ENCODE measurements at regions not wholly inside any gene's neighbourhood (a gene's known extent, or its start where the extent isn't known, plus 50 kb on each side); places are given as distances from the start of the nearest gene placed in this dataset.

GRCh38 chr22:47337161-47337621 lies 574.7 kb downstream of the TBC1D22A start:
- DNase-seq (ENCODE audit: low read depth) = no peak

DNA sequence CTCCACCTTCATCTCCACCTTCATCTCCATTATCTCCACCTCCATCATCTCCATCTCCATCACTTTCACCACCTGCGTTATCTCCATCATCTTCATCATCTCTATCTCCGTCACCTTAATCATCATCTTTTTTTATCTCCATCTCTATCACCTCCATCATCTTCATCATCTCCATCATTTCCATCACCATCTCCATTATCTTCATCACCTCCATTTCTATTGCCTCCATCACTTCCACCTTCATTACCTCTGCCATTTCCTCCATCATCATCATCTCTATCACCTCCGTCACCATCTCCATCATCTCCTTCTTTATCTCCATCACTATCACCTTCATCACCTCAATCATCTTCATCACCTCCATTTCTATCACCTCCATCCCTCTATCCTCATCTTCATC lies 573.5 kb downstream of the TBC1D22A start:
- no peak for DNase-seq (ENCODE audit: low read depth)

DNA sequence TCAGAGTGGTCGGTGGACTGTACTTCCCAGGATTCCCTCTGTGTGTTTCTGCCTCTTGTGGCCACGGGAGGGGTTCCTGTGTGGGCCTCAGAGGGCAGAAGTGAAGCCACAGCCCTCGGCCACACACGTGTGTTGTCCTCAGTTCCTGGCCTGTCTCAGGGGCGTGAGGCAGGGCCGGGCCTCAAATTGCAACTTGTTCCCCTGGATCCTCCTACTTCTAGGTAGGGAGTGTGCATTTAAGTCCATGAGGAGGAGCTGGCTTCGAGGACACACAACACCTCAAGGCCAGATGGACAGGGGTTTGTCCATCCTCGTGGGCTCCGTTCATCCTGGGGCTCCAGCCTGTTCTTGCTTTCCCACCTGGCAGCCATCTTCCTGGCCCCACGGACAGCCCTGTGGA lies 573.0 kb downstream of the TBC1D22A start:
- no peak for DNase-seq (ENCODE audit: low read depth)

DNA sequence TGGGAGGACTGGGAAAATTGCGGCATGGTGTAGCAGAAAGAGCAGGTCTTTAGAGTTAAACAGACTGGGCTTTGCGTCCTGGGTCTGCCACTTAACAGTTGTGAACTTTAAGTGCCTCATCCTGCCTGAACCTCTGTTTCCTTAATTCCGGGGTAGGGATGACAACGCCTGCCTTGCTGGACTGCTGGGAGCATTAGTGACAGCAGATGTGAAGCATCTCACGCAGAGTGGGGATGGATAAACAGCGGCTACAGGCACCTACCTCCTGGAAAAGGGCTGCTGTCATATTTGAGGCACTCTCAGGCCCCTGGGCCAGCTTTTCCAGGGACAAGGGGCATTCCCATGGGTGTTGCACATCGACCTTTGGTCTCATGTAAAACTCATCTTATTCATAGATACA lies 572.2 kb downstream of the TBC1D22A start:
- no peak for DNase-seq (ENCODE audit: low read depth)

DNA sequence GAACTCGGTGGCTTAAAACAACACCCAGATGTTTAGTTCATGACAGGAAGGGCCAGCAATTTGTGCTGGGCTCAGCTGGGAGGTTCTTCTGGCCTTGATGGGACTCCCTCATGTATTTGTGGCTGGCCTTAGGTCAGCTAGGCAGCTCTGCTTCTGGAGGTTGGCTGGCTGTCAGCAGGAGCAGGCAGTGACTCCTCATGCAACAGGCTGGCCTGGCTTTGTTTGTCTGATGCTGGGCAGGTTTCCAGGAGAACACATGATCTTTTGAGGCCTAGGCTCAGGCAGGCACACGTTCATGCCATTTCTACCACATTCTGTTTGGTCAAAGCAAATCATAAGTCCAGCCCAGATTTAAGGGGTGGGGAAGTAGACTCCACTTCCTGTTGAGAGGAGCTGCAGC lies 571.2 kb downstream of the TBC1D22A start:
- DNase-seq (ENCODE audit: low read depth) = no peak

DNA sequence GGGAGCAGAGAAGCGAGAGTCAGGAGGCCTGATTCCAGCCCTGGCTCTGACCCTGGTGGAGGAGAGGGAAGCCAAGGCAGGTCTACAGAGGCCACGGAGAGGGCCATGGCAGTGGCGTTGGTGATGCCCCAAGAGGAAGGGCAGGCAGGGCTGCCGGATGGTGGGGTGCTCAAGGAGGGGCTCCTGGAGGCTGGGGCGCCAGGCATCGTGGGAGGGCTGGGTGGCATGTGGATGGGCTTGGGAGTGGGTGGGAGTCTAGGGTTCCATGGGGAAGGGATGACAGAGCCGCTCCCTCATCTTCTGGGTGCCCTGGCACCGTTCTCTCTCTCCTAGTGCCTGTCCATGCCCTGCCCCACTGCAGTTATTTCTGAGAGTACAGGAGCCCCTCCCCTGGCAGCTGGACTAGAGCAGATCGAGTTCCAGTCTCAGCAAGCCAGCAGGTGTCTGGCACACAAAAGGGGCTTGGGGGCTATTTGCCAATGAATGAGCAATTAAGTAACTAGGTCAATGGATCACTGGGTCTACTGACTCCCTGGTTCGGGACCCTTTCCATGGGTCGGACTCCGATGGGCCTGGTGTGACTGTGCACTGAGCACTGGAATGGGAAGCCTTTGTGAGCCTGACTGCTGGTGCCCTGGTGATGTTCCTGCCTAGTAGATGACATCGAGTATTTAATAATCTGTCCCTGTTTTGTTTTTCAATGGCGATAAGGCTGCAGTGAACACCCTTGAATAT lies 570.0 kb downstream of the TBC1D22A start:
- DNase-seq (ENCODE audit: low read depth) = no peak

DNA sequence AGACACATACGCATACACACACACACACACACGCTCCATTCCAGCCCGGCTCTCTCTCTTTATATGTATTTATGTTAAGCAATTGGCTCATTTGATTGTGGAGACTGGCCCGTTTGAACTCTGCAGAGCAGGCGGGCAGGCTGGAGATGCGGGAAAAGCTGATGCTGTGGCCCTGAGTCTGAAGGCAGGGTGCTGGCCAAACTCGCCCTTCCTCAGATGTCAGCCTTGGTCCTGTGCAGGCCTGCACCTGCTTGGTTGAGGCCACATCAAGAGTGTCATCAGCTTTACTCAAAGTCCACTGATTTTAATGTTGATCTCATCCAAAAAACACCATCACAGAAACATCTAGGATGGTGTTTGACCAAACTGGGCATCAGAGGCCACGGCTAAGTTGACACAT lies 569.3 kb downstream of the TBC1D22A start:
- no peak for DNase-seq (ENCODE audit: low read depth)

GRCh38 chr22:47329727-47330650 lies 567.5 kb downstream of the TBC1D22A start:
- no peak for DNase-seq (ENCODE audit: low read depth)

DNA sequence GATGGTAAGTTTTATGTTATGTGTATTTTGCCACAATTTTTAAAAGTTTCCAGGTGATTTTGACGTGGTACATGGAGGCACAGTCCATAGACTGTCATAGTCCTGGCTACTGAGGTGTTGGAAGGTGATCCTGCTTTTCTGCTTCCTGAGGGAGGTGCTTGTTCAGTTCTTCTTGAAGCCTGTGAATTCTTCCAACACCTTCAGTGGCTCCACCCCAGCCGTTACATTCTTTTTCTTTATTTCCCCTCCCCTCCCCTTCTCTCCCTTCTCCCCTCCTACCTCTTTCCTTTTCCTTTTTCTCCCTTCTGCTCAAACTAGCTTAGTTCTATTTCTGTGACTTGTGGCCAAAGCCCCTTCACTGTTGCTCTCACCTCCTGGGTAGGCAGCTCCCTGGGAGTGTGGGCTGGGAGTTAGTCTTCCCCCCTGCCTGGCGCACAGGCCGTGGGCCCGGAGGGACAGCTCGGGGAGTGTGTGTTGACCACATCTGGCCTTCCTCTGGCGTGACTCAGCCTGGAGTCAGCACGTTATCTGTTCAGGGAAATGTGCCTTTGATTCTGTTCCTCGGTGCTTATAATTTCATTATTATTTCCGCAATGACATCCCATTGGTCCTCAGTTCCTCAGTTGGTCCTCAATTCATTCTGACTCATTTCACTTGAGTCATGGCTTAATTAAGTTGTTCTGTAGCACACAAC lies 566.2 kb downstream of the TBC1D22A start:
- no peak for DNase-seq (ENCODE audit: low read depth)

DNA sequence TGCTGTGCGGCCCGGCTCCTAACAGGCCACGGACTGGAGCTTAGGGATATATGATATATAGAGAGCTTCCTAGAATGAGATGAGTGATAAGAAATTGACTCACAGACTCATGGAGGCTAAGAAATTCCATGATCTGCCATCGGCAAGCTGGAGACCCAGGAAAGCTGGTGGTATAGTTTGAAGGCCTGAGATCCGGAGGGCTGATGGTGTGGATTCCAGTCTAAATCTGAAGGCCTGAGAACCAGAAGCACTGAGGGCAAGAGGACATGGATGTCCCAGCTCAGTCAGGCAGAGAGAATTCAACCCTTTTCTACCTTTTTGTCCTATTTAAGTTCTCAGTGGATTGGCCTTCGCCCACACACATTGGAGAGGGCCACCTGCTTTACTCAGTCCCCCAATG lies 564.8 kb downstream of the TBC1D22A start:
- no peak for DNase-seq (ENCODE audit: low read depth)

GRCh38 chr22:47325249-47325648 lies 562.8 kb downstream of the TBC1D22A start:
- DNase-seq (ENCODE audit: low read depth) = no peak

GRCh38 chr22:47324435-47324990 lies 562.1 kb downstream of the TBC1D22A start:
- DNase-seq (ENCODE audit: low read depth) = no peak

GRCh38 chr22:47323518-47323917 lies 561.1 kb downstream of the TBC1D22A start:
- DNase-seq (ENCODE audit: low read depth) = no peak

DNA sequence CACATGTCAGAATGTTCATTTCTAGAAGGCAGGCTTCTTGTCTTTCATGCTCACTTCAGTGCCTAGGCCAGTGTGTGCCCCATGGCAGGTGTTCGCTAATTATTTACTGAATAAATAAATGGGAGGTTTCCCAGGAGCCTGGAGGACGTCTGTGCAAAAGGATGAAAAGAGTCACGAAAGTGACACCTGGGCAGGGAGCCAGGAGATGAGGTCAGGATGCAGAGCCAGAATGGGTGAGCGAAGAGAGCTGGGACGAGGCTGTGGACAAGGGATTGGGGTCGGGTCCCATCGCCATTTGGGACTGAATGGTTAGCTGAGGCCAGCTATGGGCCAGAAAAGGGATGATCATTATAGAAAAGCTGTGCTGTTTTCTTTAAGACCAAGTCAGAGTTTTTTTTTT lies 560.4 kb downstream of the TBC1D22A start:
- DNase-seq (ENCODE audit: low read depth) = no peak

DNA sequence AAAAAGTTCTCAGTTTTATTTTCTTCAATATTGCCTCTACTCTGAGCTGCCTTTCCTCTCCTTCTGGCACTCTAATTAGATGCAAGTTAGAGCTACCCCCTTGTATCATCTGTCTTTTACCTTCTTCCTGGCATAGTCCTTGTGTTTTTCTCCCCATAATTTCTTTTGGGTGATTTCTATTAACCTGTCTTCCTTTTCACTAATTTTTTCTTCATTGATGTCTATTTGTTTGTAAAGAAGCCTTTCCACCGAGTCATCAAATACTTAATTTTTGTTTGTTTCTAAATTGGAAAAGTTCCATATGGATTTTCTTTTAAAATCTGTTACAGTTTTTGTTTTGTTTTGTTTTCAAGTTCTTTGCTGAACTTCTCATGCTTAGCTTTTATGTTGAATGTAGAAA lies 558.1 kb downstream of the TBC1D22A start:
- DNase-seq (ENCODE audit: low read depth) = no peak

DNA sequence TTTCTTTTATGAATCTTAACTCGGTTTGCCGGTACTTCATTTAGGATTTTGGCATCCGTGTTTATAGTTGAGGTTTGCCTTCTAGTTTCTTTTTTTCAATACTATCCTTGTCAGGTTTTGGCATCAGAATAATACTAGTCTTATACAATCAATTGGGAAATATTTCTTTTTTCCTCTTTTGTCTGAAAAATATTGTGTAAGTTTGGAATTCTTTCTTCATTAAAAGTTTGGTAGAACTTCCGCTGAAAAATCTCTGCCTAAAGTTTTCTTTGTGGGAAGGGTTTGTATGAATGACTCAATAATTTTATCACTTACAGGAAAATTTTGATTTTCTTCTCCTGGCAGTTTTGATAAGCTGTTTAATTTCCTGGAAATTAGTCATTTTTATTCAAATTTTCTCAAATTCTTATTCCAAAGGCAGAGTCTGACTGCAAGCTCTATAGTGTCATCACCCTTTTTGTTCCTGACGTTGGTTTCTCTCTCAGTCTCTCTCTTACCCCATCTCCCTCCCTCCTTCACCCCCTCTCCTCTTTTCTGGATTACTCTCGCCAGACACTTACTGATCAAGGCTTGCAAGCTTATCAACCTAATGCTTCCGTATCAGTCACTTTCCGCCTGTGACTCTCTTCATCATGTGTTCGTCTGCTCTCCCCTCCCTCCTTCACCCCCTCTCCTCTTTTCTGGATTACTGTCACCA lies 555.7 kb downstream of the TBC1D22A start:
- DNase-seq (ENCODE audit: low read depth) = no peak

DNA sequence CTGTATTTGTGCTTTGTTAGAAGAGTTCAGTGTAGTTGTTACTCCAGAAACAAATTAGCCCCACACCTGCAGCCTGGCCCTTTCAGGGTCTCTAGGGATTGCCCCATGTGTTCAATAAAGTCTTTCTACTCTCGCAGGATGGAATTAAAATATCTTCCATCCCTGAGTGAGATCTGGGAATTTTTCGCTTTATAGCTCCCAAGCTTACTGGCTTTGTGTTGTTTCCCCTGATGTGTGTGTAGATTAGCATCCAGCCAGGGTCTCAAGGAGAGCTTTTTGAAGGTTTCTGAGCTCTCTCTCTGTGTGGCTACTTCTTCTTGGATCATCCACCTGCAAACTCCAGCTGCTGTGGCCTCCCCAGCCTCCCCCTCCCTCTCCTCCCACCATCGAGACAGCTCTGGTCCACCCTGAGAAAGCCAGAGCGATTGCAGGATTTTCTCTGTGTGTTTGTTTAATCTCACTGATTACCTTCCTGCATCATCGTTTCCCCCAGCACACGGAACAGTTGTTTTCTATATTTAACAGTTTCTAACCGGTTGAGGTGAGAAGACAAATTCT lies 553.5 kb downstream of the TBC1D22A start:
- DNase-seq (ENCODE audit: low read depth) = no peak

- no peak for DNase-seq (ENCODE audit: low read depth)
These were observed 548.2 kb downstream of the TBC1D22A start for GRCh38 chr22:47310601-47311000.

GRCh38 chr22:47309946-47310345 lies 547.5 kb downstream of the TBC1D22A start:
- DNase-seq (ENCODE audit: low read depth) = no peak

- no peak for DNase-seq (ENCODE audit: low read depth)
These were observed 547.0 kb downstream of the TBC1D22A start for GRCh38 chr22:47309476-47309875.

GRCh38 chr22:47308886-47309285 lies 546.4 kb downstream of the TBC1D22A start:
- DNase-seq (ENCODE audit: low read depth) = no peak

Data from stimulated activated CD8-positive, alpha-beta memory T cell treated with anti-CD3 and anti-CD28 coated beads, Interleukin-12 subunit alpha, Interleukin-12 subunit beta, amount 100 ng/mL, for 1 hour (primary cell).